Right lobe of liver (tissue), 4 donors: ENCODE measurements at regions not wholly inside any gene's neighbourhood (a gene's known extent, or its start where the extent isn't known, plus 50 kb on each side); places are given as distances from the start of the nearest gene placed in this dataset.

Experiments used
- POLR2A ChIP-seq: fragments of 450-650 bp; IDR thresholded peaks from one replicate; pipeline ENCODE4 v1.6.1; 2017; ENCODE audit warnings: antibody characterized with exemption, mild to moderate bottlenecking
- TF ChIP-seq, protein P1 (sequence below), 4 donors: fragments of 200-600 bp in 3 of 4; fragments of 450-650 bp in 1 of 4; IDR thresholded peaks; one replicate each; pipeline versions ENCODE4 v1.5.1 to v1.8.0; 2016 to 2022; ENCODE audit warnings: antibody characterized with exemption in 4 of 4, mild to moderate bottlenecking in 2 of 4
- donor health status: DM: no; HTN: no; CAD: no.
- donor health status: DM: no; HTN: no; CAD: no.
- donor health status: DM: no; HTN: yes; CAD: no.

DNA sequence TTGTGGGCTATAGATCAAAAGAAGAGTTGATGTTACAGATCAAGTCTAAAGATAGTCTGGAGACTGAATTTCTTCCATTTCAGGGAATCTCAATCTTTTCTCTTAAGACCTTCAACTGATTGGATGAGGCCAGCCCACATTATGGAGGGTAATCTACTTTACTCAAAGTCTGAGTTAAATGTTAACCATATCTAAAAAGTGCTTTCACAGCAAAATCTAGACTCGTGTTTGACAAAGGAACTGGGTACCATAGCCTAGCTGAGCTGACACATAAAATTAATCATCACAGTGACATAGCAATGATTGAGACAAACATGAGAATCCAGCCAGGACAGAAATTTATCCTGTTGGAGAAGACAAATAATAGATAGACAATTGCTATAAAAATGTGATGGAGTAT, 407.9 kb upstream of the GRM7 start:
- TF ChIP-seq, protein P1, sequence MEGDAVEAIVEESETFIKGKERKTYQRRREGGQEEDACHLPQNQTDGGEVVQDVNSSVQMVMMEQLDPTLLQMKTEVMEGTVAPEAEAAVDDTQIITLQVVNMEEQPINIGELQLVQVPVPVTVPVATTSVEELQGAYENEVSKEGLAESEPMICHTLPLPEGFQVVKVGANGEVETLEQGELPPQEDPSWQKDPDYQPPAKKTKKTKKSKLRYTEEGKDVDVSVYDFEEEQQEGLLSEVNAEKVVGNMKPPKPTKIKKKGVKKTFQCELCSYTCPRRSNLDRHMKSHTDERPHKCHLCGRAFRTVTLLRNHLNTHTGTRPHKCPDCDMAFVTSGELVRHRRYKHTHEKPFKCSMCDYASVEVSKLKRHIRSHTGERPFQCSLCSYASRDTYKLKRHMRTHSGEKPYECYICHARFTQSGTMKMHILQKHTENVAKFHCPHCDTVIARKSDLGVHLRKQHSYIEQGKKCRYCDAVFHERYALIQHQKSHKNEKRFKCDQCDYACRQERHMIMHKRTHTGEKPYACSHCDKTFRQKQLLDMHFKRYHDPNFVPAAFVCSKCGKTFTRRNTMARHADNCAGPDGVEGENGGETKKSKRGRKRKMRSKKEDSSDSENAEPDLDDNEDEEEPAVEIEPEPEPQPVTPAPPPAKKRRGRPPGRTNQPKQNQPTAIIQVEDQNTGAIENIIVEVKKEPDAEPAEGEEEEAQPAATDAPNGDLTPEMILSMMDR (IDR thresholded peaks at IDR 0.05) = no peak
- no peak for TF ChIP-seq POLR2A
